NCI-H774 (cell line): ENCODE measurements at regions not wholly inside any gene's neighbourhood (a gene's known extent, or its start where the extent isn't known, plus 50 kb on each side); places are given as distances from the start of the nearest gene placed in this dataset.

Source experiments
- DNase-seq: peaks from one replicate; lab custom pipeline; 2025; lab: John Stamatoyannopoulos, UW

GRCh38 chr9:22285066-22285465 lies 161.6 kb upstream of the DMRTA1 start:
- DNase-seq: no peak

- no peak for DNase-seq
Measured at GRCh38 chr9:22286661-22287060, 160.0 kb upstream of the DMRTA1 start.

- no peak for DNase-seq
Measured at GRCh38 chr9:22288661-22289060, 158.0 kb upstream of the DMRTA1 start.

GRCh38 chr9:22307013-22307711 lies 139.5 kb upstream of the DMRTA1 start:
- DNase-seq: peak; percentile 67

- peak; percentile 19 for DNase-seq
Measured at GRCh38 chr9:22308177-22308576, 138.4 kb upstream of the DMRTA1 start.

- no peak for DNase-seq
Measured at GRCh38 chr9:22316645-22317044, 130.0 kb upstream of the DMRTA1 start.

- DNase-seq: no peak
Measured at GRCh38 chr9:22331533-22331932, 115.1 kb upstream of the DMRTA1 start.

GRCh38 chr9:22332202-22332601 lies 114.4 kb upstream of the DMRTA1 start:
- peak; percentile 20 for DNase-seq

GRCh38 chr9:22337261-22337660 lies 109.4 kb upstream of the DMRTA1 start:
- no peak for DNase-seq

- DNase-seq: no peak
Measured at GRCh38 chr9:22342491-22343217, 104.0 kb upstream of the DMRTA1 start.

- no peak for DNase-seq
Measured at GRCh38 chr9:22343218-22343611, 103.4 kb upstream of the DMRTA1 start.

- no peak for DNase-seq
Measured at GRCh38 chr9:22354699-22355384, 91.8 kb upstream of the DMRTA1 start.

- no peak for DNase-seq
Measured at GRCh38 chr9:22356985-22357384, 89.6 kb upstream of the DMRTA1 start.

- no peak for DNase-seq
Measured at GRCh38 chr9:22363421-22363887, 83.2 kb upstream of the DMRTA1 start.

GRCh38 chr9:22373636-22374035 lies 73.0 kb upstream of the DMRTA1 start:
- DNase-seq: no peak

- DNase-seq: peak; percentile 63
Measured at GRCh38 chr9:22374051-22374450, 72.6 kb upstream of the DMRTA1 start.

- DNase-seq: peak; percentile 58
Measured at GRCh38 chr9:22379272-22379671, 67.4 kb upstream of the DMRTA1 start.

GRCh38 chr9:22381170-22381569 lies 65.5 kb upstream of the DMRTA1 start:
- DNase-seq: no peak

- DNase-seq: no peak
Measured at GRCh38 chr9:22382331-22382730, 64.3 kb upstream of the DMRTA1 start.

GRCh38 chr9:22383718-22384117 lies 62.9 kb upstream of the DMRTA1 start:
- DNase-seq: no peak

GRCh38 chr9:22389271-22389670 lies 57.4 kb upstream of the DMRTA1 start:
- DNase-seq: no peak

- no peak for DNase-seq
Measured at GRCh38 chr9:22392523-22392922, 54.1 kb upstream of the DMRTA1 start.

- DNase-seq: no peak
Measured at GRCh38 chr9:22395687-22396141, 50.9 kb upstream of the DMRTA1 start.
